NCI-H1436 treated with DMSO at 0.1 percent for 48 hours (cell line): ENCODE measurements at regions not wholly inside any gene's neighbourhood (a gene's known extent, or its start where the extent isn't known, plus 50 kb on each side); places are given as distances from the start of the nearest gene placed in this dataset.

Source experiments
- DNase-seq: peaks from one replicate; lab custom pipeline; 2025; lab: John Stamatoyannopoulos, UW

DNA sequence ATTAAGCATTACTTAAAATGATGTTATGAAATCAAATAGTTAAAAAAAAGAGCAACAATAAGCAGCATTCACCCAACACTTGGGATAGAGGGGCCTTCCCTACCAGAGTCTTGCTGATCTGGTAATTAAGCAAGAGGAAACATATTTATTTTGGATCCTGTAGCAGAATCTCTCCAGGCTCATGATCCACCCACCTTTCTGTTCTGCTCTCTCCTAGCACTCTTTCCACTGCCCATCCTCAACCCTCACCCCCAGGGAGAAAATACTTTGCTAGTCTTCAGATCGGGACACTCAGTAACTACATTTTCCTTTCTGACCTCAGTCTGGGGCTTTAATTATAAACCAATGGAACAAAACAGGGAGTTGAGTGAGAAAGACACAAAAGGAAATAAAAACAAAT, 1541.9 kb downstream of the AACS start:
- DNase-seq = no peak

DNA sequence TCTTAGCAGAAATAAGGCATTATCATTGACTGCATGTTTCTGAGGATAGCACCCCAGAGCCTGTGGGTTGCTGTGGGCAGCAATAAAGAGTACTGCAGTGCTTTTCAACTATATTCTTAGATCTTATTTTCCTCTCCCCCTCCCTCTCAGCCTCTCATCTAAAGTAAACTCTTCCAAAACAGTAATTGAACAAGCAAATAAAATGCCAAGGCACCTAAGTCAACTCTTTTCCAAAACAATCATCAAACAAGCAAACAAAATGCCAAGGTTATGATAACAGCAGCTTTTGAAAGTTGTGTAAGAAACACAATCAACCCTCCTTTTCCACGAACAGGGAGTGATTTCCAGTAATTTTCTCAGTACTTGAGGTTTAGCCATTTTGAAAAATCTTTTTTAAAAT, 1542.6 kb downstream of the AACS start:
- DNase-seq = no peak

DNA sequence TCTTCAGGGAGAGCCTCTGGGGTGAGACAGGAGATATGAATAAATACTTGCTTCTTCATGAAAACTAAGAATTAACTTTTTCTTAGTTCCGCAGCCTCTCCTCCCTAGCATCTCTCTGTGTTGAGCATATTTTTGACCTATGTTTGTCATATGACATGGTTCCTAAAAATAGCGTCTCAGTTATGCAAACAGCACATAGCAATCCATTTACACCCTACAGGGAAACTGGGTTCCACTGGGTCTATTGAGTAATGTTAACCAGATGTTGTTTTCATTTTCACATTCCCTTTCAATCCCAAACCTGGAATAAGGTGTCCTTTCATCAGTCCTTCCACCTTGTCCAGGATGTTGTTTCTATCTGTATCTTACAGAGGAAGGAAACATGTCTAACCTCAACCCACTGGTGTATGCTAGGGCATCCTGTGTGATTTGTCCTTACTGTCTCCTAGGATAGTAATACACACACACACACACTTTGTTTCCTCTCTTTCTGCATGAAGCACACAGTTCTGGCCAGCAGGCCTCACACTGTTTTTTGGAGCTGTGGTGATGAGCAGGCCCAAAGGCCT, 1543.5 kb downstream of the AACS start:
- no peak for DNase-seq

DNA sequence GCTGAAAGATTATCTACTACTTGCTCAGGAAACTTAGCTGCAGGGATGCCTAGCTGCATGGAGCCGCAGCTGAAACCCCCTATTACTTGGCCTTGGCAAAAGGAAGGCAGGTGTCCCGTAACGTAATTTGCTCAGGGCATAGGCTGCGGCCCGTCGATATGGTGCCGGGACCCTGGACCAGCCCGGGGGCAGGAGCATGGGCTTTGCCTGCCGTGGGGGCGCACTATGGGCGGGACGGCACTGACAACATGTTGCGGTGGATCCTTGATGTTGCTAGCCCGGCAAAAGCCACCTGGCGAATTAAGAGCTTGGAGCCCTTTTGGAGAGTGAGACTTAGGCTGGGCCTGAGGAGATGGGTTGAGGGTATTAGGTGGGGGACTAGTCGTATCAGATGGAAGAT, 1551.2 kb downstream of the AACS start:
- DNase-seq = no peak

DNA sequence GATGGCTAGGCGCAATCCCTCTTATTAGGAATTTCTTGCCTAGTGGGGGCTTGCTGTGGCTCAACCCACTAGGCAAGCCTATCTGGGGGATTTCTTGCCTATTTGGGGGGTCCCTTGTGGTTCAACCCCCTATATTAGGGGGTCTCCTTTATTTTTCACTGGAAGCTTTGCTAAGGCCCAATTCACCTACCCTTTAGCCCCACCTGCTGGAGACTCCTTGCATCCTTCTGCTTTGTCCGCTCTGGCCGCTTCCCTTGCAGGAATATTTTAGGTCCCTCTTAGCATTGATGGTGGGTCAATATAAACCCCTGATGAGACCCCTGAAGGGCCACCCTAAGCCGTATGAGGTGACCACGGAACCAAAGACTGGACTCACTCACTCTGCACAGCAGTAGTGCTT, 1552.1 kb downstream of the AACS start:
- DNase-seq = no peak

DNA sequence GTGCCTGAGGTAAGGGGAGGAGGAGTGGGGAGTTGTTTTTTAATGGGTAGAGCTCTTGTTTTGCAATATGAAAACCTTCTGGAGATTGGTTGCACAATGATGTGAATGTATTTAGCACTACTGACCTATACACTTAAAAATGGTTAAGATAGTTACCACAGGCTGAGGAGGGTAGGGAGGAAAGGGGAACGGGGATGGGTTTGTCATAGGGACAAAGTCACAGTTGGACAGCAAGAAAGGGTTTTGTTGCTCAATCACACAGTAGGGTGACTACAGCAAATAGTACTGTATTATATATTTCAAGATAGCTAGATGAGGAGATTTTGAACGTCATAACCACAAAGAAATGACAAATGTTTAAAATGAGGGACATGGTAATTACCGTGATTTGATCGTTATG, 1562.4 kb downstream of the AACS start:
- no peak for DNase-seq

DNA sequence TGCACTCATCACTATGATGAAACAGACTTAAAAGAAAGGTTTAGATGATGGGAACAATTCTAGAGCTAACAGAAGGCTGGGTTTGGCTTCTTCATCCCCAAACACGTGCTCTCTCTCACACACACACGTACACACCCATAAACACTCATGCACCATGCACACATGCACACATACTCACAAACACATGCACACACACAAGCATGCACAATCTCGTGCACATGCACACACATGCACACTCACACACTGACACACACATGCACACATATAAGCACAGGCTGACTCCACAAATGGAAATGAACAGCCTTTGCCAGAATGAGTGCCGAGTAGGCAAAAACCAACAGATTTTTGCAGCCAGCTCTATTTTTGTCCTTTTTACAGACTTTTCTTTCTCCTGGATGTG, 1571.6 kb downstream of the AACS start:
- no peak for DNase-seq

DNA sequence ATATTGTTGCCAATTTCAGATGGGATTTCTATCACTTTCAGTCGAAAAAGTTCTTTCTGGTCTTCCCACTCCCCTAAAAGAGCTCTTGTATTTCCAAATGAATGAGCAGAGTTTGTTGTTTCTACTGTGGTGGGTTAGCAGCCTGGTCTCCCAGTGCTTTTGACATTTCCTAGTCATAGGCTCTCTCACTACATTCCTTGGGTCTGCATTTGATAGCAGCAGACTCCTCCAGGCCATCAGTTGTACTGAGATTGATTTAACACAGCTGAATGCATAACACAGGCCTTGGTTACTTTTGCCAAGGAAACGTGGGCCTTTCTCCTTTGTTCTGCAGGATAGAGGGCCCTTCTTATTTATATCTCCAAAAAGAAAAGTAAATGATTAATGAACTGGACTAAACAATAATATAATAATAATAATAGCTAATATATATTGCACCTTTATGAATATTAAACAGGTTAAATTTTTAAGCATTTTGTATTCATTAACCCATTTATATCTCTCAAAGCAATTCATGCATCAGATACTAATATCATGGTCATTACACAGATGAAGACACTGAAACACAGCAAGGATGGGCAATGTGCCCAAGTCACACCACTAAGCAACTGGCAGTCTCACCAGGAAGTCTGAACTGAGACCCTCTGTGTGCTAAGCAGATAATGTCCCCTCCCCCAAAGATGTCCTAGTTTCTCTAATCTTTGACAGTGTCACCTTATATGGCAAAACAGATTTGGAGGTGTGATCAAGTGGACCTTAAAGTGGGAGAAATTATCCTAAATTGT, 1579.2 kb downstream of the AACS start:
- no peak for DNase-seq

DNA sequence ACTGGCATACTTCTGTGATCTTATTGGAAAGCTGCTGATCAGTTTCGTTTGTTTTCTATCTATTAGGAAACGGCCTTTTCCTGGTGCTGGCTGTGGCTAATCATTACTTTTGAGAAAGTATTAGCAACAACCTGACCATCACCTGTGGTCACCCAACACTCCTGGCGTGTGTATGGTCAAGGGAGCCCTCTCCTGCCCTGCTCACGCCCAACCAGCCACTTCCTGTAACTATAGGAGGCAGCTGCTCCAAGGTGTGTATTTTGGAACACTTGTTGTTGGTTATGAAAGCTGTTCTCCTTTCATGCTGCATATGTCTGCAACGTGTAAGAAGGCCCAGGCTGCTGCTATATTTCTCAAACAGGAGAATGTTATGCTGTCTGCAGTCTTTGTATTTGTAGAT, 1582.8 kb downstream of the AACS start:
- no peak for DNase-seq

DNA sequence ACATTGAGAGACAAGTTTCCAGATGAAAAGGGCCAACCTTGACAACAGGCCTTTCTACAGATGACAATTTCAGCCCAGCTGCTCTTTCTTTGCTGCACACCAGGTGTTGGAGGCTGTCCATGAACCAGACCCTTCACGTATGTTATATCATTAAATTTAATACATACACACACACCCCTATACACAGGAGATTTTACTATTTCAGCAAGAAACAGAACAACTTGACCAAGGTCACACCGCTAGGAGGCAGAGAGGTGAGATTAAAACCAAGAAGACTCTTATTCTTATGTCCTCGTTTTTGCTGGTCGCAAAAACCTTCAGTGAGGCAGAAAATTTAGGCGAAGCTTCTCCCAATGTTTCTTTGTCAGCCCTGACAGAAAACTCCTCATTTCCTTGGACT, 1585.9 kb downstream of the AACS start:
- no peak for DNase-seq

DNA sequence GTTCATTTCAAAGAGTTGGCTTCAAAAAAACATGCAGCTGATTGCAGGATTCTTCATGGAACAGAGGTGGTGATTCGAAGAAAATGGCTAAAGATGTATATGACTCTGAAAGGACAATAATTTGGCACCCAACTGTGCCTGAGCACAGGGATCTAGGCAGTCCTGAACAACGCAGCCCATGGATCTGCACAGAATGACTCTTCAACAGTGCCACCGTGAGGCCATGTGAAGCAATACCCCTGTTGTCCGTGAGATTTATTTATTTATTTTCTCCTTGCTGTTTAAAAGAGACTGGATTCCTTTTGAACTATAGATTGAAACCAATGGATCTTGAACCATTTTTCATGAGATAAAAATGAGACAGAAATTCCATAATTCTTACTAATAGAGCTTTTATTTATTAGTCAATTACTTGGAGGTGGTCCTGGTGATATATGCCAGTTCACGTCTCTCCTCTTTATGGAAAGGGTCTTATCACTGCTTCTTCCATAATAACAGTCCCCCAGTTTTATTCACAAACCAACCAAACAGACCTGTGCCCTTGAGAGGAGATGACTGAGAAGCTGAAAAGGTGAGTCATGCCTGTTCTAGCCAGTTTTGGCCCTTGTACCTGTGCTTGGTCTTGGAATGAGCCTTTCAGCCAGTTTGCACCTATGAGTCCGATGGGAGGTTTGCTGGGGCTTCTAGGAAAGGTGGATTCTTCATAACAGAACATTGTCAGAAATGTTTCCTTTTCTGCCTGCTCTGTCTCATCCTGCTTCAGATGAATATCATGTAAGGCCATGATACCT, 1598.3 kb downstream of the AACS start:
- no peak for DNase-seq

DNA sequence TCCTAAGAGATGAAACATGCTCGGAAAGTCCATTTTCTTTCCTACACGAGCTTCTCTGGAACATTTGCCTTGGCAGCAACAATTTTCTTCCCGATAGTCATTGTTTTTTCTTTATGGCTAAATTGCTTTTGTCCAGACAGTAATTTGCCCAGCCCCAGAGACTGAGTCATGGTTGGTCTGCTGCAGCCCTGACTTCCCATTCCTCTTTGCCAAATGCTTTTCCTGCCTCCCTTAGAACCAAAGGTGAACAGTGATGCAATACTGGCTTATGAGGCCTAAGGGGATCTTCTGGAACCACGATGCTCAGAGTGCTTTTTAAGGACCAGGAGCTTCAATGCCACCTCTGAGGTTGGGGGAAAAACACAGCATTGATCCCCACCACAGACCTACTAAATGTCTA, 1599.6 kb upstream of the TMEM132C start:
- DNase-seq = no peak

DNA sequence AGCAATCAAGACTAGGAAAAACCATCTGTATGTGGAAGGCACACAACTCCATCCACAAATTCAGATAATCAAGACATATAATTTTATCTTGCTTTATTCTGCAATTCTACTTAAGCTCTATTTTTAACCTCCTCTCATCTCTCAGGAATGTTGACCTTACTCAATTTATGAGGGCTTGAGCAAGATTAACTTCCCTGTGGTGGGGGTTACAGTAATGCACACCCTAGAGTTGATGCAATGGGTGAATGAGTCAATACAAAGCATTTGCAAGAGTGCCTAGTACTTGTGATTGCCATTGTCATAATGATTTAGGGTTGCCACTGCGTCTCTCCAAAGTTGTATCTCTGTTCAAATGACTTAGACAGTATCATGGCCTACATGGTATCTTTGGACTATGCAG, 1598.4 kb upstream of the TMEM132C start:
- DNase-seq = no peak

DNA sequence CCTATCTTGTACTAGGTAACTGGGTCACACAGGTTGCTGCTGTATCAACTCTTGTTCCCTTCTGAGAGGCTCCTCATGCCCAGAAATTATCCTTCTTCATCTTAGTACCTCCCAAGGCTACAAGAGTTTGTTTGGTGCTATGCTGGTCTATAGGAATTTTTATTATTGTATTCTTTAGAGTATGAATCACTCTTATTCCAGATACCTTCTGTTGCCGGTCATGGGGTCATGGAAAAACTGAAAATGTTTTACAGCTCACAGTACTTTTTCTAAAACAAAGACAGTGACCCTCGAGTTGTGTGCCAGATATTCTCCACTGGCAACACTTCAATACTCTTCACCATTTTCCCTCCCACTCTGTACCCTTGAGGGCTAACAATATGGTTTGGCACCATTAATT, 1598.0 kb upstream of the TMEM132C start:
- no peak for DNase-seq

DNA sequence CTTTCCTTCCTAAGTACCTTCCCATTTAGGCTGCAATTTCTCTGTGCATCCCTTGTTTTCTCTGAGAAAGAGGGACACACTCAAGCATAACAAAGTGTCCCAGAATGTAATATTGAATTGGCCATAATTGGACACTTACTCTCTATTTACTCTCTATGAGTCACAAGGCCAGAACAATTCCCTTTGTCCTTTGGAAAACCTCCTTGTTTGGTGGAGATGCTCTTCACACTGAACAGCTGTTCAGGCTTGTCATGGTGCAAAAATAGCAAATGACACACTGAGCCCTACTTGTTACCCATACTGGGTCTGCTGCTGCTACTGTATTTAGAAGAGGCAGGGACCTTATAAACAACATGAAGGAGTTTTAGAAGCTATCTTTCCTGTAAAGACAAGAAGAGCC, 1590.5 kb upstream of the TMEM132C start:
- DNase-seq = no peak

DNA sequence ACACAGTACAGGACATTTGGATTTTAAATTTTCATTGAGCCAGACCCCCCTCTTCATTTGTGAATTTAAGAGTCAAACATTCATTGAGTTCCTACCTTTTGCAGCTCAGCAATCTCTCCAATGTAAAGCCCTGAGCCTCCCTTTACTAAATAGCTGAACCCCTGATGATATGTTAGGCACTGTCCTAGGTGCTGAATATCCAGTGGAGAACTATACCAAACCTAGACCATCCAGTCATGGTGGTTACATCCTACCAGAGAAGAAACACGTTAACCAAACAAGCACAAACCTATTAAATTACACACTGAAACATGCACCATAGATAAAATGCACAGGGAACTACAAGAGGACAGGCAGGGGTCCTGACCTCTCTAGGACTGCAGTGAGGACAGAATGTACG, 1585.3 kb upstream of the TMEM132C start:
- no peak for DNase-seq

DNA sequence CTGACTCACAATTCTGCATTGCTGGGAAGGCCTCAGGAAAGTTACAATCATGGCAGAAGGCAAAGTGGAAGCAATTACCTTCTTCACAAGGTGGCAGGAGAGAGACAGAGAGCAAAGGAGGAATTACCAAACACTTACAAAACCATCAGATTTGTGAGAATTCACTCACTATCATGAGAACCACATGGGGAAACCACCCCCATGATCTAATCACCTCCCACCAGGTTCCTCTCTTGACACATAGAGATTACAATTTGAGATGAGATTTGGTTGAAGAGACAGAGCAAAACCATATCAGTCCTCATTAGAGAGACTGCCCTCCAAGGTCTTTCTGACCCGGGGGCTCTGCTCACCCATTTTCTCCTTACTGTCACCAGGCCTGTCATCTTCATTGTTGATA, 1582.3 kb upstream of the TMEM132C start:
- no peak for DNase-seq

DNA sequence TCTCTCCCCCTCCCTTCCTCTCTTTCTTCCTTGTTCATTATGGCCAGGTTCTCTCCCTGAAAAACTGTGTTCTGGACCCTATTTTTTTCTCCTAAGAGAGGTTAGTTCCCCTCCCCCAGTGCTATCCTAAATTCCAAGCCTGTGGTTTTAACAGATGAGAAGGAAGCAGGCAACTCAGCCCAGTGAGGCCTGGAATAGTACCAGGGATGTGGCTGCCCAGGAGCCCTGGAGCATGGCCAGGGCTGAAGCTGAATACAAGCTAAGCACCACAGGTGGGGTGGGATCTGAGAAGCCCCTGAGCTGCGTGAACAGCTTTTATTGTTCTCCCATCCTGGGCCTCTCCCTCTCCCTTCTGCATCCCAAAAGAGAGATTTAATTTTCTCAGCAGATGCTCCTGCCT, 1581.3 kb upstream of the TMEM132C start:
- DNase-seq = no peak

DNA sequence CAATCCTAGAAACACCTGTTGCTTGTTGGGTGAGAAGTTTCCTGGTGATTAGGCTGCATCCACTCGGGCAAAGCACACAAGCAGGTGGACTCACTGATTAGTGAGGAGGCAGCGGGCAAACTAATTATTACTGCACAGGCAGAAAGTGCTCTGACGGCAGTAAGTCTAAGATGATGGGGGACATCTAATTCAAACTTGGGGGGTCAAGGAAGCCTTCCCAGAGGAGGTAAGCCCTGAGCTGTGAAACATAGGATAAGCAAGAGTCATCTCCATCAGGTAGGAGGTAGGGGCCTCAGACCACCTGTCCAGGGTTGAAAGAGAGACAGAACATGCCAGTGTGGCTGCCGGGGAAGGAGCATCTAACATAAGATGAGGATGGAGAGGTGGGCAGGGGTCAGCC, 1578.4 kb upstream of the TMEM132C start:
- DNase-seq = no peak

DNA sequence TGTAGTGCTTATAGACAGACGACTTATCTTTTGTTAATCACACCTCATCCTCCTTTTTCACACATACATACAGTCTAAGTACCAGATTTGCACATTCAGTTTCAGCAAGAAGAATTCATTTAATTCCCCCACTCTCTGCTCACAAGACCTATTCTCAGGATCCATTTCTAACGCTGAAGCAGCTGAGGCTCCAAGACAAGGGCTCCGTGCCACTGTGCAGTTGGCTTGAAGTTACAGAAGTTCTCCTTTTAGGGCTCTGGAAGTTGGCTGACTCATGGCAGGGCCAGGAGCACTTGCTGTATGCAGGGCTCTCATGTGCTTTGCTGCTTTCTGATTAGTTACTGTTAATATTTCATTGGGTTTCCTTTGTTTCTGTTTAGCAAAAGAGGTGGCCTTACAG, 1566.9 kb upstream of the TMEM132C start:
- no peak for DNase-seq

DNA sequence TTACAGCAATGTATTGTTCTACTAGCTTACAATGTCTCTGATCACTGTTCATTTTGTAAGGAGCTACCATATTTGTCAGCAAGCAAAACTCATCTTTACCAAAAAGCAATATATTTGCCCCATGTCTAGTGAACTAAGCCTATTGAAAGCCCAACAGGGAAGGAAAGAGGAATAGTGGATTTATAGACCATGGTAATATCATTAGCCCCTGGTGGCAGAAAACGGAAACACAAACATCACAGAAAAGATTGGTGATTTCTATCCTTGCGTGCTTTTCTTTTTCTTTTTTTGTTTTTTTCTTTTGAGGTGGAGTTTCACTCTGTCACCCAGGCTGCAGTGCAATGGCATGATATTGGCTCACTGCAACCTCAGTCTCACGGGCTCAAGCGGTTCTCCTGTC, 1562.4 kb upstream of the TMEM132C start:
- DNase-seq = no peak

DNA sequence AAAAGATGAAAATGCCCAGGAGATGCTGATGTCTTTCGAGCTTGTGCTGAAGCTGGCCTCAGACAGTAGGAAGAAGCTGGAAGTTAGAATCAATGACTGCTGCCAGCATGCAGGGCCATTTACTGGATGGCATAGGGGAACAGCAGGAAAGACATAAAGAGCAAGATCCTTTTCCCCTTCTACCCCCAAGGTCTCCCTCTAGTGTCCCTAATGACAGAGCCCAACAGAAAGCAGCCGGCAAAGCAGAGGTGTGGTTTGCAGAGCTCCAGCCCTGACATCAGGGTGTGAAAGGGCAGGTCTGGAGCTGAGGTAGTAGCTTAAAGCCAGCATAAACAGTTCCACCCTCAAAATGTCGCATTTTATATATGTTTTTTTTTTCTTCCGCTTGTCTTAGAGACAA, 1560.7 kb upstream of the TMEM132C start:
- no peak for DNase-seq

DNA sequence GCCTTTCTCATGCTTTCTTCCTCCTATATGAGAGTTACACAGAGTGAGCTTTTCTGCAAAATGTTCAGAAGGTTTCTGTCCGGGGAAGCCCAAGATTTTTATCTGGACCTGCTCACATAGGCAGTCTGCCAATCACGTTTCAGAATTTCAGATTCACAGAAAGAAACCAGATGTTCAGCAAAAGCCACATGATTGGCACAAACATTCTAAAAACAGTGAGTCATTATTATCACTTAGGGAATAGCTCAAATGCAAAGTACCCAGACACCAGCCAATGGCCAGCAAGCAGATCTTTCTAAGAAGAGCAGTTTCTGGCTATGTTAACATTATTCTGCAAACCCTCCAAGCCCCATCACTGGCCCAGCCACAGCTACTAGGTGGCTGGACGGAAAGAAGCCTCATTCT, 1558.5 kb upstream of the TMEM132C start:
- no peak for DNase-seq
